Tibial nerve (tissue), 4 donors: ENCODE measurements at regions not wholly inside any gene's neighbourhood (a gene's known extent, or its start where the extent isn't known, plus 50 kb on each side); places are given as distances from the start of the nearest gene placed in this dataset.
"Not testable (repeated sequence)": the region's sequence is repeated elsewhere in the genome, so short reads cannot be mapped to it uniquely, and the experiment has no call there.

Experiments used
- DNase-seq, 2 donors: peaks; one replicate each; pipeline ENCODE4 v3.0.0-alpha.2; 2019; ENCODE audit warnings: low spot score in 2 of 2
- H3K27ac ChIP-seq, 4 donors: fragments of 200-600 bp; sonication (generic) in 3 of 4; one replicate each; pipeline ENCODE4 v1.5.1; 2017 to 2019; ENCODE audit warnings: mild to moderate bottlenecking in 1 of 4
- H3K27me3 ChIP-seq, 2 donors: fragments of 200-600 bp; sonication (generic) in 1 of 2; one replicate each; pipeline versions ENCODE4 v1.5.1 to v1.6.0; 2017 to 2019
- H3K36me3 ChIP-seq, 3 donors: fragments of 200-600 bp; sonication (generic); one replicate each; pipeline ENCODE4 v1.5.1; 2018 to 2019
- H3K4me1 ChIP-seq, 4 donors: fragments of 200-600 bp; sonication (generic) in 3 of 4; one replicate each; pipeline ENCODE4 v1.5.1; 2017 to 2019
- H3K4me3 ChIP-seq, 4 donors: fragments of 200-600 bp; sonication (generic) in 3 of 4; one replicate each; pipeline ENCODE4 v1.5.1; 2017 to 2019; ENCODE audit warnings: mild to moderate bottlenecking in 1 of 4, moderate library complexity in 1 of 4
- H3K9me3 ChIP-seq, 4 donors: fragments of 200-600 bp; sonication (generic) in 3 of 4; one replicate each; pipeline ENCODE4 v1.5.1; 2017 to 2019
- CTCF ChIP-seq, 5 experiments: fragments of 200-600 bp in 3 of 5; fragments of 450-650 bp in 2 of 5; sonication (generic) in 3 of 5; IDR thresholded peaks; one replicate each; pipeline ENCODE4 v1.5.1; 2016 to 2019; ENCODE audit warnings: antibody characterized with exemption in 5 of 5, mild to moderate bottlenecking in 3 of 5, moderate library complexity in 2 of 5
- EP300 ChIP-seq, 2 donors: sonication (generic); formaldehyde crosslinking; IDR thresholded peaks; one replicate each; pipeline ENCODE4 v1.6.1; 2017; ENCODE audit warnings: antibody characterized with exemption in 2 of 2, mild to moderate bottlenecking in 1 of 2
- POLR2A ChIP-seq, 2 donors: fragments of 450-650 bp; IDR thresholded peaks; one replicate each; pipeline ENCODE4 v1.6.1; 2017; ENCODE audit warnings: antibody characterized with exemption in 2 of 2, mild to moderate bottlenecking in 2 of 2, moderate library complexity in 2 of 2
- WGBS, 2 donors: methylation state at CpG; one replicate each; pipeline ENCODE4 v1.1.5; 2018; 5-methylcytosine and 5-hydroxymethylcytosine counted together

- Histone ChIP-seq H3K27ac (no peak overlapping the region), H3K4me3 (no peak overlapping the region), H3K27me3 (no peaks in the 10 kb centered on the region), H3K4me1 (peaks cover 0 to 11% (median 0%) of the 10 kb centered on the region in 4 donors), H3K9me3 (no peaks in the 10 kb centered on the region), H3K36me3 (no peaks in the 10 kb centered on the region)
- 78 to 85% methylated on average over 4 of the region's 4 CpGs for WGBS, 2 donors
- TF ChIP-seq CTCF (IDR thresholded peaks at IDR 0.05) (no peak), POLR2A (IDR thresholded peaks at IDR 0.05) (no peak), EP300 (IDR thresholded peaks at IDR 0.05) (no peak)
- DNase-seq = no peak
These were observed 268.8 kb upstream of the TBL1XR1 start for GRCh38 chr3:177466074-177466473.

- H3K4me1 ChIP-seq, DNase-seq, H3K9me3 ChIP-seq, H3K27ac ChIP-seq, H3K27me3 ChIP-seq, H3K36me3 ChIP-seq, H3K4me3 ChIP-seq: not testable (repeated sequence)
- WGBS, 2 donors = 97 to 100% methylated on average over 5 of the region's 5 CpGs
These were observed 269.3 kb upstream of the TBL1XR1 start for GRCh38 chr3:177466622-177467021.

GRCh38 chr3:177467247-177467985 lies 270.1 kb upstream of the TBL1XR1 start:
- TF ChIP-seq EP300 (IDR thresholded peaks at IDR 0.05) (no peak), CTCF (IDR thresholded peaks at IDR 0.05) (no peak), POLR2A (IDR thresholded peaks at IDR 0.05) (no peak)
- Histone ChIP-seq H3K4me1 (peaks cover 0 to 7% (median 0%) of the 10 kb centered on the region in 4 donors), H3K9me3 (no peaks in the 10 kb centered on the region), H3K4me3 (no peak overlapping the region), H3K27me3 (no peaks in the 10 kb centered on the region), H3K27ac (no peak overlapping the region), H3K36me3 (no peaks in the 10 kb centered on the region)
- DNase-seq = no peak
- WGBS, 2 donors = 93% methylated on average over 5 of the region's 5 CpGs

- no peak overlapping the region for H3K27ac ChIP-seq
- DNase-seq = peak in 1 of 2 donors; percentile 40
- no peak for TF ChIP-seq POLR2A (IDR thresholded peaks at IDR 0.05)
- TF ChIP-seq EP300 (IDR thresholded peaks at IDR 0.05) = no peak
- no peak for TF ChIP-seq CTCF (IDR thresholded peaks at IDR 0.05)
These were observed 271.0 kb upstream of the TBL1XR1 start for GRCh38 chr3:177468331-177468730.

GRCh38 chr3:177468816-177469215 lies 271.5 kb upstream of the TBL1XR1 start:
- WGBS, 2 donors = 42 to 84% methylated on average over 1 of the region's 1 CpG
- no peak overlapping the region for H3K27ac ChIP-seq
- H3K27me3 ChIP-seq = no peaks in the 10 kb centered on the region
- no peak overlapping the region for H3K4me3 ChIP-seq
- TF ChIP-seq POLR2A (IDR thresholded peaks at IDR 0.05) (no peak), CTCF (IDR thresholded peaks at IDR 0.05) (no peak), EP300 (IDR thresholded peaks at IDR 0.05) (no peak)
- no peak for DNase-seq
- H3K4me1 ChIP-seq = peaks cover 0 to 7% (median 0%) of the 10 kb centered on the region in 4 donors
- no peaks in the 10 kb centered on the region for H3K9me3 ChIP-seq
- no peaks in the 10 kb centered on the region for H3K36me3 ChIP-seq

More at GRCh38 chr3:177468331-177468730, 271.0 kb upstream of the TBL1XR1 start:
- Histone ChIP-seq H3K4me1 (peaks cover 0 to 7% (median 0%) of the 10 kb centered on the region in 4 donors), H3K36me3 (no peaks in the 10 kb centered on the region), H3K9me3 (no peaks in the 10 kb centered on the region), H3K4me3 (no peak overlapping the region), H3K27me3 (no peaks in the 10 kb centered on the region)
